HepG2 (cell line): ENCODE measurements at regions not wholly inside any gene's neighbourhood (a gene's known extent, or its start where the extent isn't known, plus 50 kb on each side); places are given as distances from the start of the nearest gene placed in this dataset.

Source experiments
- ATAC-seq: fragments of 200-7000 bp; cut with Tn5 transposase; 3 replicates; pipeline ENCODE4 v1.9.1; 2020; ENCODE audit warnings: mild to moderate bottlenecking, moderate library complexity
- BruUV-seq: library from RNA; stranded (reverse); fragments of 400-500 nt; replicated peaks from 2 replicates; lab custom pipeline; 2021; lab: Mats Ljungman, UMichigan
- CTCF ChIA-PET: fragments of 300-600 bp; formaldehyde crosslinking; extraction: SDS; loops from one replicate; lab custom pipeline; 2021; ENCODE audit warnings: low total read pairs, inconsistent platforms, low intra/inter-chr PET ratio; lab: Yijun Ruan, JAX
- POLR2A ChIA-PET: fragments of 350-600 bp; sonication (Branson Sonifier 250); formaldehyde crosslinking; loops from one replicate; lab custom pipeline; 2020; ENCODE audit warnings: antibody characterized with exemption, inconsistent platforms; lab: Yijun Ruan, JAX
- DNase-seq: peaks from one replicate; pipeline ENCODE4 v3.0.0-alpha.2; 2015; ENCODE audit warnings: low spot score
- FAIRE-seq: peaks from 3 replicates; lab custom pipeline; 2011; peaks lifted over from hg19 to GRCh38; lab: Jason Lieb, UNC
- H2AFZ ChIP-seq: one replicate; pipeline ENCODE4 v1.6.1; 2011; ENCODE audit warnings: low read length, inconsistent platforms
- H3K27ac ChIP-seq: fragments of 300-600 bp; 3 replicates; pipeline ENCODE4 v1.8.0; 2011; ENCODE audit warnings: mixed run types, mild to moderate bottlenecking, mixed read lengths, low read length, inconsistent platforms; ENCODE audit not compliant: insufficient read depth; ENCODE audit errors: extremely low read length
- H3K27me3 ChIP-seq, 2 experiments: fragments of 200-600 bp in 1 of 2; 2 replicates in 1 of 2; 3 replicates in 1 of 2; pipeline versions ENCODE4 v1.6.0 to v1.8.0; 2011; ENCODE audit warnings: low read length in 2 of 2, mild to moderate bottlenecking in 2 of 2, moderate library complexity in 2 of 2, inconsistent platforms in 1 of 2; ENCODE audit not compliant: insufficient read depth in 2 of 2, control insufficient read depth in 1 of 2
- H3K36me3 ChIP-seq, 2 experiments: fragments of 200-600 bp in 1 of 2; replicated peaks in 1 of 2; 2 replicates in 1 of 2; 3 replicates in 1 of 2; pipeline versions ENCODE4 v1.5.1 to v1.8.0; 2011; ENCODE audit warnings: low read length in 2 of 2, inconsistent platforms in 1 of 2; ENCODE audit not compliant: insufficient read depth in 2 of 2, control insufficient read depth in 1 of 2
- H3K4me1 ChIP-seq: 2 replicates; pipeline ENCODE4 v1.5.1; 2012; ENCODE audit warnings: low read length, inconsistent platforms; ENCODE audit not compliant: insufficient read depth
- H3K4me2 ChIP-seq: 2 replicates; pipeline ENCODE4 v1.6.0; 2011; ENCODE audit warnings: low read depth, low read length, inconsistent platforms
- H3K4me3 ChIP-seq, 3 experiments: fragments of 200-600 bp in 1 of 3; sonication (generic), shearing (Covaris generic) in 1 of 3; replicated peaks in 1 of 3; 2 replicates each; pipeline ENCODE4 v1.5.1; 2011 to 2016; ENCODE audit warnings: low read length in 3 of 3, inconsistent platforms in 2 of 3, low read depth in 2 of 3, mild to moderate bottlenecking in 2 of 3, control low read depth in 1 of 3, mixed read lengths in 1 of 3; ENCODE audit not compliant: insufficient read depth in 1 of 3
- H3K79me2 ChIP-seq: one replicate; pipeline ENCODE4 v1.6.1; 2011; ENCODE audit warnings: low read length, inconsistent platforms; ENCODE audit not compliant: insufficient read depth
- H3K9ac ChIP-seq: 2 replicates; pipeline ENCODE4 v1.6.0; 2011; ENCODE audit warnings: mild to moderate bottlenecking, low read depth, low read length, inconsistent platforms; ENCODE audit not compliant: insufficient read depth
- H3K9me3 ChIP-seq: 2 replicates; pipeline ENCODE4 v1.5.1; 2012; ENCODE audit warnings: mild to moderate bottlenecking, low read length
- H4K20me1 ChIP-seq: 2 replicates; pipeline ENCODE4 v1.6.0; 2011; ENCODE audit warnings: inconsistent platforms, mild to moderate bottlenecking, low read length, moderate library complexity; ENCODE audit not compliant: insufficient read depth
- AGO1 ChIP-seq: fragments of 200-400 bp; formaldehyde crosslinking; IDR thresholded peaks from 2 replicates; pipeline ENCODE4 v1.6.1; 2017; ENCODE audit warnings: mild to moderate bottlenecking, low read depth, low read length, moderate library complexity; ENCODE audit not compliant: poor library complexity, severe bottlenecking
- KAT8 ChIP-seq: IDR thresholded peaks from 2 replicates; pipeline ENCODE4 v1.6.1; 2016; ENCODE audit warnings: missing genetic modification reagents, missing compliant biosample characterization
- MAFF ChIP-seq: IDR thresholded peaks from 2 replicates; pipeline ENCODE4 v1.6.1; 2011; ENCODE audit warnings: low read depth, low read length, improper control_type of control experiment
- MAFK ChIP-seq, 2 experiments: IDR thresholded peaks in 1 of 2; conservative IDR thresholded peaks in 1 of 2; 2 replicates each; pipeline ENCODE4 v1.6.1; 2011; ENCODE audit warnings: improper control_type of control experiment in 2 of 2, low read length in 2 of 2
- MIXL1 ChIP-seq: IDR thresholded peaks from 2 replicates; pipeline ENCODE4 v1.6.1; 2016
- PATZ1 ChIP-seq: sonication (generic); formaldehyde crosslinking; IDR thresholded peaks from 2 replicates; pipeline ENCODE4 v1.4.0; 2020; ENCODE audit warnings: missing genetic modification reagents
- TAF15 ChIP-seq: fragments of 200-400 bp; formaldehyde crosslinking; IDR thresholded peaks from one replicate; pipeline ENCODE4 v1.6.1; 2018; ENCODE audit warnings: mild to moderate bottlenecking, low read depth, low read length; ENCODE audit not compliant: poor library complexity, severe bottlenecking
- ZFP1 ChIP-seq: IDR thresholded peaks from 2 replicates; pipeline ENCODE4 v1.6.1; 2016
- WGBS: methylation state at CpG from one replicate; pipeline ENCODE4 v1.1.6; 2017; ENCODE audit warnings: low lambda C conversion rate; 5-methylcytosine and 5-hydroxymethylcytosine counted together
- in situ Hi-C: cut with HindIII; loops from 2 replicates; pipeline ENCODE4 v1.10.0; 2017; ENCODE audit warnings: low pct_unique_long_range_greater_than_20kb; ENCODE audit not compliant: extremely low pct_ligation_motif_present
- intact Hi-C: fragments of 100-400 bp; cut with micrococcal nuclease; formaldehyde crosslinking; loops from one replicate; pipeline ENCODE4 v1.10.0; 2022; ENCODE audit not compliant: unreplicated experiment
- TF ChIP-seq, protein P1 (sequence below): sonication (generic); formaldehyde crosslinking; IDR thresholded peaks from 2 replicates; pipeline ENCODE4 v1.5.0; 2020; ENCODE audit warnings: missing genetic modification reagents, mild to moderate bottlenecking, borderline replicate concordance
- TF ChIP-seq, protein P2 (sequence below), 2 experiments: fragments of 450-650 bp in 1 of 2; sonication (generic) in 1 of 2; formaldehyde crosslinking; IDR thresholded peaks; 2 replicates each; pipeline versions ENCODE4 v1.5.0 to v1.8.0; 2020 to 2022; ENCODE audit warnings: mild to moderate bottlenecking in 1 of 2, missing genetic modification reagents in 1 of 2

- in situ Hi-C loops: no loop called here
- Histone ChIP-seq H4K20me1 (no peaks in the 10 kb centered on the region), H3K9me3 (no peaks in the 10 kb centered on the region), H3K27me3 (no peaks in the 10 kb centered on the region), H3K27ac (no peak overlapping the region), H3K4me3 (no peak overlapping the region), H3K4me1 (no peaks in the 10 kb centered on the region)
- 2% methylated on average over 3 of the region's 3 CpGs for WGBS
- intact Hi-C loops: no loop called here
- ChIA-PET POLR2A (no interaction called here), CTCF (no interaction called here)
- no peak for ATAC-seq
- TF ChIP-seq KAT8 (CRISPR knock-in tag) (no peak), MIXL1 (no peak), PATZ1 (CRISPR knock-in tag) (no peak), MAFF (peak; percentile 54), ZFP1 (CRISPR knock-in tag) (no peak), MAFK (conservative IDR thresholded peaks at IDR 0.05 in 1 of 2, IDR thresholded peaks at IDR 0.05 in 1 of 2; ENCODE audit: low read length in 2 of 2) (peak in 1 of 2 experiments; percentile 54; a peak in 3 of 4 replicates), TAF15 (no peak), AGO1 (no peak)
- TF ChIP-seq, protein P1, sequence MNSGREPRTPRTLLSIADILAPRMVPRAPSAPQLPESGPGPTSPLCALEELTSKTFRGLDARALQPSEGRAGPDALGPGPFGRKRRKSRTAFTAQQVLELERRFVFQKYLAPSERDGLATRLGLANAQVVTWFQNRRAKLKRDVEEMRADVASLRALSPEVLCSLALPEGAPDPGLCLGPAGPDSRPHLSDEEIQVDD (CRISPR knock-in tag): no peak
- TF ChIP-seq, protein P2, sequence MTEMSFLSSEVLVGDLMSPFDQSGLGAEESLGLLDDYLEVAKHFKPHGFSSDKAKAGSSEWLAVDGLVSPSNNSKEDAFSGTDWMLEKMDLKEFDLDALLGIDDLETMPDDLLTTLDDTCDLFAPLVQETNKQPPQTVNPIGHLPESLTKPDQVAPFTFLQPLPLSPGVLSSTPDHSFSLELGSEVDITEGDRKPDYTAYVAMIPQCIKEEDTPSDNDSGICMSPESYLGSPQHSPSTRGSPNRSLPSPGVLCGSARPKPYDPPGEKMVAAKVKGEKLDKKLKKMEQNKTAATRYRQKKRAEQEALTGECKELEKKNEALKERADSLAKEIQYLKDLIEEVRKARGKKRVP (CRISPR knock-in tag; IDR thresholded peaks at IDR 0.05): no peak
- TF ChIP-seq, all 625 proteins: peak for 2
- no peak for DNase-seq
- no peaks in the 10 kb centered on the region for H3K79me2 ChIP-seq
- no peak overlapping the region for H3K4me2 ChIP-seq
- no peak overlapping the region for H3K9ac ChIP-seq
- no peaks in the 10 kb centered on the region for H3K36me3 ChIP-seq
- H2AFZ ChIP-seq: no peak overlapping the region
- no TSS peak for BruUV-seq
- FAIRE-seq: no peak
These were observed 335.0 kb upstream of the KCNH8 start for GRCh38 chr3:18813300-18813699.
